HG02884 (cell line): ENCODE measurements at regions not wholly inside any gene's neighbourhood (a gene's known extent, or its start where the extent isn't known, plus 50 kb on each side); places are given as distances from the start of the nearest gene placed in this dataset.
"Not testable (repeated sequence)": the region's sequence is repeated elsewhere in the genome, so short reads cannot be mapped to it uniquely, and the experiment has no call there.

ENCODE experiments used
- ATAC-seq: cut with Tn5 transposase; IDR thresholded peaks from one replicate; pipeline ENCODE4 v1.9.1; 2021; ENCODE audit warnings: mild to moderate bottlenecking, moderate library complexity; ENCODE audit not compliant: unreplicated experiment

- no peak for ATAC-seq
Observed at GRCh38 chr7:67875558-67875957, 878.9 kb downstream of the TYW1 start.

GRCh38 chr7:67878808-67879207 lies 882.2 kb downstream of the TYW1 start:
- ATAC-seq: no peak

GRCh38 chr7:67882843-67883242 lies 886.2 kb downstream of the TYW1 start:
- no peak for ATAC-seq

- ATAC-seq: no peak
Observed at GRCh38 chr7:67890316-67890715, 893.7 kb downstream of the TYW1 start.

GRCh38 chr7:67894746-67895145 lies 898.1 kb downstream of the TYW1 start:
- no peak for ATAC-seq

GRCh38 chr7:67896721-67897120 lies 900.1 kb downstream of the TYW1 start:
- no peak for ATAC-seq

GRCh38 chr7:67900456-67900855 lies 903.8 kb downstream of the TYW1 start:
- ATAC-seq: no peak

DNA sequence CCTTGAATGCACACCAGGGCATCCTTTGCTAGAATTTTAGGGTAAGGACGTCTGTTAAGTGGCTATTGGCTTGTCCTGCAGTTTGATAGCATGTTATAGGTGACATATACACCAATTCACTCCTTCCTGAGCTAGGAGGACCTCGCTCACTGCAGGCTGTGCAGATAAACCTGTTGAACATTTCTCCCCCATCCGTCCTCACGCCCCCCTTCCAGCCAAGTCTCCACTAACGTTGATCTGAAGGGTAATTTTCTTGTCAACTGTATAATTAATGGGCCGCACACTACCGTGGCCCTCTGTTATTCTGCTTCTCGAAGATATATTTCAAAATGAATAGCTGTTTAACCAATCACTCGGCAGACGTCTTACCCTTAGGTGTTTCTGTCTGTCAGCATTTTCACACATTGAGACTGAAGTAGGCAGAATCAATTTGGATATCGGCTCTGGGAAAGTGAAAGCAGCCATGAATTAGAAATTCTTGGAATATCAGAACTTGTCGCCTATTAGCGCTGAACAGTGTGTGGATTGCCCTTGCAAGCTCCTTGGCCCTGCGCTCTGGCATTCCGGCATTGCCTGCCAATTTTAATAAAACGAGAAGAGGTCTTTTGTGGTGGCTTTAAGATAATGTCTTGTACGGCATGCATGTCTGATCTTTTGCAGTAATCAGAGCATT lies 905.3 kb downstream of the TYW1 start:
- no peak for ATAC-seq

DNA sequence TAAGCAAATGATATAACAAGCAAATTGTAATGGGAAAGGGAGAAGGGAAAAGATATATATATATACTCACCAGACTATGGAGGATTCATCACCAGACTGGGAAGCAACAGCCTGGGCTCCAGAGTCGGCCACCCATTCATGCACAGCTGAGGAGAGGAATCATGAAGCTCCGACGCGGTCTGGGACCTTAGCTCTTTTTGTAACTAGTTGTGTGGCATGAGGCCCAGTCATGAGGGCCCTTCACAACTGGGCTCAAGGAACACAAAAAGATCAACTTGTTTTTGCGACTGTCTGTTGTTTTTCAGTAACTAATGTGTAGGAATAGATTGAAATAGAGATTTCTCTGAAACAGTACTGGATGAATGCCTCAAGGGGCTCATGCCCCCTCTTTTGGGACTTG lies 911.2 kb downstream of the TYW1 start:
- ATAC-seq: no peak

DNA sequence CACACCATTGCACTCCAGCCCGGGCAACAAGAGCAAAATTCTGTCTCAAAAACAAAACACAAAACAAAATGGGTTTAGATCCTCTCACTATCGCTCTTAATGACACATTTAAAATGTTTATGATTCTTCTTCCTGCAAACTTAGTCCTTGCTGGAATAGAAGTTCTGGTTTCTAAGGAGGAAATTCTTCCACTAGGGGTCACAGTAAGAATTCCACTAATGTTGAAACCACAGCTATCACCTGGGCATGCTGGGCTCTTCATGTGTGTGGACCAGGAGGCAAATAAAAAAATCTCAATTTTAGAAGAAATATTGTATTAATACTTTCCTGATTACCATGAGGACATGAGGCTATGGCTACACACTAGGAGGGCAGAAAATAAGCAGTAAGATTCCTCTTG lies 915.8 kb downstream of the TYW1 start:
- no peak for ATAC-seq

- no peak for ATAC-seq
Observed at GRCh38 chr7:67913604-67914003, 917.0 kb downstream of the TYW1 start.

- ATAC-seq: not testable (repeated sequence)
Observed at GRCh38 chr7:67916111-67916510, 919.5 kb downstream of the TYW1 start.

- ATAC-seq: no peak
Observed at GRCh38 chr7:67916571-67917436, 920.2 kb downstream of the TYW1 start.

GRCh38 chr7:67917437-67917755 lies 920.8 kb downstream of the TYW1 start:
- ATAC-seq: no peak

- ATAC-seq: no peak
Observed at GRCh38 chr7:67918158-67918557, 921.5 kb downstream of the TYW1 start.

DNA sequence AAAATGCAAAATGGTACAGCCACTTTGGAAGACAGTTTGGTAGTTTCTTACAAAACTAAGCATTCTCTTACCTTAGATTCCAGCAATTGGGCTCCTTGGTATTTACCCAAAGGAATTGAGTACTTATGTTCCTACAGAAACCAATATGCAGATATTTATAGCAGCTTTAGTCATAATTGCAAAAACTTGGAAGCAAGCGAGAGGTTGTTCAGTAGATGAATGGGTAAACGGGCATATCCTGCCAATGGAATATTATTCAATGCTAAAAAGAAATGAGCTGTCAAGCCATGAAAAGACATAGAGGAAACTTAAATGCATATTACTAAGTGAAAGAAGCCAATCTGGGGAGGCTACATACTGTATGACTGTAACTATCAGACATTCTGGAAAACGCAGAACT lies 926.7 kb downstream of the TYW1 start:
- ATAC-seq: no peak

GRCh38 chr7:67928141-67928540 lies 931.5 kb downstream of the TYW1 start:
- no peak for ATAC-seq

- not testable (repeated sequence) for ATAC-seq
Observed at GRCh38 chr7:67936447-67936846, 939.8 kb downstream of the TYW1 start.

GRCh38 chr7:67940400-67940799 lies 943.8 kb downstream of the TYW1 start:
- no peak for ATAC-seq

GRCh38 chr7:67947191-67947590 lies 950.6 kb downstream of the TYW1 start:
- ATAC-seq: no peak

DNA sequence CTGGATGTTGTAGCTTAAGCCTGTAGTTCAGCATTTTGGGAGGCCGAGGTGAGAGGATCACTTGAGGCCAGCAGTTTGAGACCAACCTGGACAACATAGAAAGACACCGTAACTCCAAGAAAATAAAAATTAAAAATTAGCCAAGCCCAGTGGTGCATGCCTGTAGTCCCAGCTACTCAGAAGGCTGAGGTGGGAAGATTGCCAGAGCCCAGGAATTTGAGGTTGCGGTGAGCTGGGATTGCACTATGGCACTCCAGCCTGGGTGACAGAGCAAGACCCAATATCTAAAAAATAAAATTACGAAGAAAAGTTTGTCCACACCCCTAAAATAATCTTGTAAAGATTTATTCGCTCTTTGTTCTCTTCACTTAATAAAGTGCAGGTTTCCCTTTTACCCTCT lies 951.0 kb downstream of the TYW1 start:
- no peak for ATAC-seq

- no peak for ATAC-seq
Observed at GRCh38 chr7:67950321-67951083, 953.9 kb downstream of the TYW1 start.
